Endothelial cell of umbilical vein (primary cell): ENCODE measurements at regions not wholly inside any gene's neighbourhood (a gene's known extent, or its start where the extent isn't known, plus 50 kb on each side); places are given as distances from the start of the nearest gene placed in this dataset.

Source experiments
- BruUV-seq: library from RNA; stranded (reverse); fragments of 400-500 nt; replicated peaks from 2 replicates; lab custom pipeline; 2021; lab: Mats Ljungman, UMichigan
- CTCF ChIA-PET: fragments of 300-600, 350-600 bp; sonication (Branson Sonifier 250); formaldehyde crosslinking; loops from one replicate; lab custom pipeline; 2021; ENCODE audit warnings: antibody characterized with exemption, inconsistent platforms; lab: Charles Lee
- POLR2A ChIA-PET: fragments of 300-600, 350-600 bp; sonication (Branson Sonifier 250); formaldehyde crosslinking; loops from one replicate; lab custom pipeline; 2021; ENCODE audit warnings: antibody characterized with exemption, inconsistent platforms; lab: Charles Lee
- DNase-seq: peaks from one replicate; pipeline ENCODE4 v3.0.0-alpha.2; 2011; ENCODE audit warnings: low read depth, low spot score
- FAIRE-seq: peaks from 2 replicates; lab custom pipeline; 2011; peaks lifted over from hg19 to GRCh38; lab: Jason Lieb, UNC
- H2AFZ ChIP-seq: 2 replicates; pipeline ENCODE4 v1.6.0; 2012; ENCODE audit warnings: low read depth, low read length, control low read depth, inconsistent platforms
- H3K27ac ChIP-seq: 2 replicates; pipeline ENCODE4 v1.5.1; 2011; ENCODE audit warnings: low read depth, mild to moderate bottlenecking, control low read depth, low read length, moderate library complexity; ENCODE audit not compliant: insufficient read depth
- H3K27me3 ChIP-seq, 2 experiments: 2 replicates each; pipeline versions ENCODE4 v1.6.0 to v1.6.1; 2011; ENCODE audit warnings: low read length in 2 of 2, mixed read lengths in 1 of 2; ENCODE audit not compliant: control insufficient read depth in 2 of 2, insufficient read depth in 2 of 2
- H3K36me3 ChIP-seq, 2 experiments: 2 replicates in 1 of 2; 3 replicates in 1 of 2; pipeline ENCODE4 v1.5.1; 2011; ENCODE audit warnings: low read length in 2 of 2, mild to moderate bottlenecking in 1 of 2, moderate library complexity in 1 of 2; ENCODE audit not compliant: control insufficient read depth in 2 of 2, insufficient read depth in 2 of 2; ENCODE audit errors: extremely low read depth in 1 of 2
- H3K4me1 ChIP-seq: 3 replicates; pipeline ENCODE4 v1.5.1; 2011; ENCODE audit warnings: mild to moderate bottlenecking, low read length; ENCODE audit not compliant: control insufficient read depth, insufficient read depth; ENCODE audit errors: extremely low read depth
- H3K4me2 ChIP-seq: 2 replicates; pipeline ENCODE4 v1.6.1; 2011; ENCODE audit warnings: low read length, control low read depth, mixed read lengths; ENCODE audit not compliant: insufficient read depth
- H3K4me3 ChIP-seq, 3 experiments: fragments of 200-600 bp in 1 of 3; sonication (generic), shearing (Covaris generic) in 1 of 3; replicated peaks in 1 of 3; 2 replicates each; pipeline ENCODE4 v1.5.1; 2011 to 2016; ENCODE audit warnings: control low read depth in 3 of 3, low read length in 3 of 3, mild to moderate bottlenecking in 2 of 3, inconsistent platforms in 1 of 3, low read depth in 1 of 3, moderate library complexity in 1 of 3; ENCODE audit not compliant: insufficient read depth in 1 of 3
- H3K79me2 ChIP-seq: 2 replicates; pipeline ENCODE4 v1.6.0; 2012; ENCODE audit warnings: low read length, inconsistent platforms; ENCODE audit not compliant: control insufficient read depth, insufficient read depth
- H3K9ac ChIP-seq: replicated peaks from 2 replicates; pipeline ENCODE3; 2011; ENCODE audit warnings: low read length, control low read depth; ENCODE audit not compliant: insufficient read depth; ENCODE audit errors: extremely low read depth
- H3K9me1 ChIP-seq: replicated peaks from 3 replicates; pipeline ENCODE4 v1.6.0; 2011; ENCODE audit warnings: mild to moderate bottlenecking, low read length; ENCODE audit not compliant: control insufficient read depth, insufficient read depth; ENCODE audit errors: extremely low read depth
- H3K9me3 ChIP-seq: replicated peaks from 2 replicates; pipeline ENCODE4 v1.5.1; 2012; ENCODE audit warnings: low read length, inconsistent platforms; ENCODE audit not compliant: control insufficient read depth, insufficient read depth
- H4K20me1 ChIP-seq: replicated peaks from 2 replicates; pipeline ENCODE3; 2011; ENCODE audit warnings: mild to moderate bottlenecking, low read length; ENCODE audit not compliant: control insufficient read depth, insufficient read depth; ENCODE audit errors: extremely low read depth
- CTCF ChIP-seq, 2 donors: IDR thresholded peaks; 1 replicate in 1 of 2; 2 replicates in 1 of 2; pipeline ENCODE4 v1.5.1; 2011; ENCODE audit warnings: low read length in 2 of 2, mild to moderate bottlenecking in 2 of 2, moderate library complexity in 2 of 2, control low read depth in 1 of 2, inconsistent platforms in 1 of 2, low read depth in 1 of 2; ENCODE audit not compliant: insufficient read depth in 1 of 2; ENCODE audit errors: extremely low read depth in 1 of 2
- EZH2 ChIP-seq: IDR thresholded peaks from 2 replicates; pipeline ENCODE4 v1.6.1; 2012; ENCODE audit warnings: borderline replicate concordance, low read depth, mild to moderate bottlenecking, moderate library complexity, low read length, inconsistent platforms; ENCODE audit not compliant: severe bottlenecking
- FOS ChIP-seq: IDR thresholded peaks from 2 replicates; pipeline ENCODE4 v1.6.1; 2011; ENCODE audit warnings: mild to moderate bottlenecking, low read length, moderate library complexity, borderline replicate concordance; ENCODE audit not compliant: insufficient read depth
- GATA2 ChIP-seq: IDR thresholded peaks from 2 replicates; pipeline ENCODE4 v1.7.0; 2011; ENCODE audit warnings: low read depth, mild to moderate bottlenecking, moderate library complexity, mixed read lengths, low read length; ENCODE audit not compliant: insufficient read length, insufficient read depth
- JUN ChIP-seq: IDR thresholded peaks from 2 replicates; pipeline ENCODE4 v1.6.1; 2011; ENCODE audit warnings: borderline replicate concordance, low read depth; ENCODE audit not compliant: insufficient read length, insufficient read depth
- MAX ChIP-seq: IDR thresholded peaks from 2 replicates; pipeline ENCODE4 v1.6.1; 2011; ENCODE audit not compliant: insufficient read depth, insufficient read length
- MYC ChIP-seq: IDR thresholded peaks from one replicate; pipeline ENCODE4 v1.6.1; 2011; ENCODE audit warnings: mild to moderate bottlenecking, low read depth, low read length
- POLR2A ChIP-seq: IDR thresholded peaks from 2 replicates; pipeline ENCODE4 v1.6.1; 2012; ENCODE audit warnings: low read depth, mild to moderate bottlenecking, control low read depth, low read length
- POLR2AphosphoS5 ChIP-seq: IDR thresholded peaks from 2 replicates; pipeline ENCODE4 v1.6.1; 2012; ENCODE audit warnings: low read depth, mild to moderate bottlenecking, control low read depth, low read length, moderate library complexity; ENCODE audit not compliant: insufficient read depth
- dilution Hi-C: fragments of 300-500 bp; cut with MboI; formaldehyde crosslinking; loops from one replicate; pipeline ENCODE4 v1.15.0; 2019; ENCODE audit warnings: low sequenced_read_pairs; ENCODE audit not compliant: extremely low pct_ligation_motif_present
- intact Hi-C: fragments of 100-400 bp; cut with micrococcal nuclease; formaldehyde crosslinking; loops from one replicate; pipeline ENCODE4 v1.10.0; 2022

GRCh38 chr1:221902961-221903360 is 161.1 kb upstream of the DUSP10 start:
- H3K4me1 ChIP-seq: no peaks in the 10 kb centered on the region
- no peaks in the 10 kb centered on the region for H3K36me3 ChIP-seq
- no peak overlapping the region for H3K9ac ChIP-seq
- H3K4me3 ChIP-seq: no peak overlapping the region
- DNase-seq: no peak
- H3K27ac ChIP-seq: no peak overlapping the region
- H2AFZ ChIP-seq: no peak overlapping the region
- ChIA-PET POLR2A (no interaction called here), CTCF (interaction anchor here (1.4 kb wide), 1 partner anchor 10 kb away, joined by 3 read pairs; no protein-coding TSS in a partner anchor)
- no peak for FAIRE-seq
- no peak overlapping the region for H3K4me2 ChIP-seq
- no TSS peak for BruUV-seq
- no peaks in the 10 kb centered on the region for H3K9me3 ChIP-seq
- H4K20me1 ChIP-seq: no peaks in the 10 kb centered on the region
- no peaks in the 10 kb centered on the region for H3K9me1 ChIP-seq
- intact Hi-C loops: no loop called here
- TF ChIP-seq MAX: no peak
- TF ChIP-seq POLR2AphosphoS5: no peak
- no peak for TF ChIP-seq POLR2A
- TF ChIP-seq MYC: no peak
- TF ChIP-seq FOS: no peak
- no peak for TF ChIP-seq JUN
- TF ChIP-seq CTCF (IDR thresholded peaks at IDR 0.05; ENCODE audit: extremely low read depth in 1 of 2, insufficient read depth in 1 of 2, low read depth in 1 of 2, low read length in 2 of 2): no peak
- no peak for TF ChIP-seq EZH2
- TF ChIP-seq GATA2: no peak
- H3K79me2 ChIP-seq: no peaks in the 10 kb centered on the region
- dilution Hi-C loops: no loop called here
- peaks cover 0 to 3% of the 10 kb centered on the region in 2 experiments for H3K27me3 ChIP-seq
